Upper lobe of left lung (tissue), 4 donors: ENCODE measurements at regions not wholly inside any gene's neighbourhood (a gene's known extent, or its start where the extent isn't known, plus 50 kb on each side); places are given as distances from the start of the nearest gene placed in this dataset.

Experiments
- EP300 ChIP-seq, 4 donors: sonication (generic); formaldehyde crosslinking; IDR thresholded peaks; one replicate each; pipeline ENCODE4 v1.5.1; 2017; ENCODE audit warnings: antibody characterized with exemption in 4 of 4, control low read depth in 2 of 4
- TF ChIP-seq, protein P1 (sequence below), 6 experiments: fragments of 450-650 bp in 4 of 6; fragments of 200-600 bp in 2 of 6; sonication (generic) in 2 of 6; IDR thresholded peaks; one replicate each; pipeline ENCODE4 v1.5.1; 2016 to 2019; ENCODE audit warnings: antibody characterized with exemption in 6 of 6

DNA sequence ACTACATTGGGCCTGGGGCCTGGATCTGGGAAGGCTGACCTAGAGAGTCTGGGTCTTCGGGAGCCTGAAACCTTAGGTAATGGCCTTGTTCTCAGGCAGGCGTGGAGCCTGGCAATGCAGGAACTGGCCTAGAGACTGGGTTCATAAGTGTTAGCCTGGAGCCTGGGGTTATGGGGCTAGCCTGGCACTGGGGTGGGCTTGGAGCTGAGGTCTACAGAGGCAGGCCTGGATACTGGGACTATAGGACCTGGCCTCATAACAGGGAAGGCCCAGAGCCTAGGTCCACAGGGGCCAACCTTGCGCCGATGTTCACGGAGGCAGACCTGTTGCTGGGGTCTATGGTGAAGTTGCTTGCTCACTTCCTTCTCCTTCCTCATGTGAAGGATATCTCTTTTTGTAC lies 843.8 kb upstream of the GJE1 start:
- TF ChIP-seq, protein P1, sequence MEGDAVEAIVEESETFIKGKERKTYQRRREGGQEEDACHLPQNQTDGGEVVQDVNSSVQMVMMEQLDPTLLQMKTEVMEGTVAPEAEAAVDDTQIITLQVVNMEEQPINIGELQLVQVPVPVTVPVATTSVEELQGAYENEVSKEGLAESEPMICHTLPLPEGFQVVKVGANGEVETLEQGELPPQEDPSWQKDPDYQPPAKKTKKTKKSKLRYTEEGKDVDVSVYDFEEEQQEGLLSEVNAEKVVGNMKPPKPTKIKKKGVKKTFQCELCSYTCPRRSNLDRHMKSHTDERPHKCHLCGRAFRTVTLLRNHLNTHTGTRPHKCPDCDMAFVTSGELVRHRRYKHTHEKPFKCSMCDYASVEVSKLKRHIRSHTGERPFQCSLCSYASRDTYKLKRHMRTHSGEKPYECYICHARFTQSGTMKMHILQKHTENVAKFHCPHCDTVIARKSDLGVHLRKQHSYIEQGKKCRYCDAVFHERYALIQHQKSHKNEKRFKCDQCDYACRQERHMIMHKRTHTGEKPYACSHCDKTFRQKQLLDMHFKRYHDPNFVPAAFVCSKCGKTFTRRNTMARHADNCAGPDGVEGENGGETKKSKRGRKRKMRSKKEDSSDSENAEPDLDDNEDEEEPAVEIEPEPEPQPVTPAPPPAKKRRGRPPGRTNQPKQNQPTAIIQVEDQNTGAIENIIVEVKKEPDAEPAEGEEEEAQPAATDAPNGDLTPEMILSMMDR (IDR thresholded peaks at IDR 0.05): no peak
- no peak for TF ChIP-seq EP300 (IDR thresholded peaks at IDR 0.05)
